Hypothalamus (tissue), 51 donors: ENCODE measurements at regions not wholly inside any gene's neighbourhood (a gene's known extent, or its start where the extent isn't known, plus 50 kb on each side); places are given as distances from the start of the nearest gene placed in this dataset.
"Not testable (repeated sequence)": the region's sequence is repeated elsewhere in the genome, so short reads cannot be mapped to it uniquely, and the experiment has no call there.

ENCODE experiments used
- DNase-seq, 51 donors: peaks; one replicate each; lab custom pipeline; 2025; lab: John Stamatoyannopoulos, UW

- no peak for DNase-seq
These were observed 1800.8 kb upstream of the PCDH10 start for GRCh38 chr4:131348263-131348662.

- not testable (repeated sequence) for DNase-seq
These were observed 1796.7 kb upstream of the PCDH10 start for GRCh38 chr4:131352371-131352770.

- DNase-seq: no peak
These were observed 1782.4 kb upstream of the PCDH10 start for GRCh38 chr4:131366714-131367113.

- no peak for DNase-seq
These were observed 1781.7 kb upstream of the PCDH10 start for GRCh38 chr4:131367441-131367840.

GRCh38 chr4:131370846-131371245, 1778.2 kb upstream of the PCDH10 start:
- DNase-seq: no peak

GRCh38 chr4:131381055-131381454, 1768.0 kb upstream of the PCDH10 start:
- no peak for DNase-seq

GRCh38 chr4:131382839-131383238, 1766.3 kb upstream of the PCDH10 start:
- DNase-seq: no peak

GRCh38 chr4:131388277-131388676, 1760.8 kb upstream of the PCDH10 start:
- no peak for DNase-seq

- no peak for DNase-seq
These were observed 1741.0 kb upstream of the PCDH10 start for GRCh38 chr4:131408102-131408501.

- no peak for DNase-seq
These were observed 1737.7 kb upstream of the PCDH10 start for GRCh38 chr4:131411393-131411792.

GRCh38 chr4:131419147-131419546, 1729.9 kb upstream of the PCDH10 start:
- no peak for DNase-seq

- DNase-seq: no peak
These were observed 1722.9 kb upstream of the PCDH10 start for GRCh38 chr4:131426023-131426758.

GRCh38 chr4:131427000-131427399, 1722.1 kb upstream of the PCDH10 start:
- no peak for DNase-seq

- DNase-seq: no peak
These were observed 1718.8 kb upstream of the PCDH10 start for GRCh38 chr4:131430302-131430701.

- DNase-seq: no peak
These were observed 1707.9 kb upstream of the PCDH10 start for GRCh38 chr4:131441004-131441688.

- no peak for DNase-seq
These were observed 1701.2 kb upstream of the PCDH10 start for GRCh38 chr4:131447883-131448282.

GRCh38 chr4:131450572-131451209, 1698.4 kb upstream of the PCDH10 start:
- DNase-seq: no peak

- DNase-seq: no peak
These were observed 1689.5 kb upstream of the PCDH10 start for GRCh38 chr4:131459430-131460101.

- no peak for DNase-seq
These were observed 1678.7 kb upstream of the PCDH10 start for GRCh38 chr4:131470360-131470759.

GRCh38 chr4:131488772-131489171, 1660.3 kb upstream of the PCDH10 start:
- DNase-seq: no peak

GRCh38 chr4:131496211-131496610, 1652.9 kb upstream of the PCDH10 start:
- DNase-seq: not testable (repeated sequence)
